OCI-LY1 (cell line): ENCODE measurements at regions not wholly inside any gene's neighbourhood (a gene's known extent, or its start where the extent isn't known, plus 50 kb on each side); places are given as distances from the start of the nearest gene placed in this dataset.

ENCODE experiments used
- EZH2 ChIP-seq: fragments of 200-600 bp; sonication (generic), shearing (Covaris generic); IDR thresholded peaks from 2 replicates; pipeline ENCODE4 v1.8.0; 2017; ENCODE audit warnings: borderline replicate concordance, mixed run types, mild to moderate bottlenecking, antibody characterized with exemption, low read length, moderate library complexity, mixed read lengths
- TF ChIP-seq, protein P1 (sequence below): fragments of 200-600 bp; sonication (generic), shearing (Covaris generic); IDR thresholded peaks from 2 replicates; pipeline ENCODE4 v1.5.1; 2017; ENCODE audit warnings: mild to moderate bottlenecking, antibody characterized with exemption, low read length, moderate library complexity, mixed read lengths

DNA sequence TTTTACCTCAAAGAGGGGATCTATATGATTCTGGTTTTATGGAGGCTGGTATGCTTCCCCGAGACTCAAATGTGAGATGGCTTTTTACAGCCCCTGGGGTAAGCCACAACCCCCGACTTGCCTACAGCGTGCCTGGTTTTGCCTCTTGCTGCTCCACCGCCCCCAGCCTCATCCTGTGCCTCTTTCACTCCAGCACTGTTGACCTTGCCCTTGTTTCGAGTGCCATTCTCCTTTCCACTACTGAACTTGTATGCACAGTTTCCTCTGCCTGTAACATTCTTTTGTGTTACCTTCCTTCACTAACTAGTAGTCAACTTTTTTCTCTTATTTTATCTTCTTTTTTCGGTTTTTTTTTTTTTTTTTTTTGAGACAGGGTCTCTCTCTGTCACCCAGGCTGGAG lies 219.0 kb upstream of the ZBED5 start:
- TF ChIP-seq, protein P1, sequence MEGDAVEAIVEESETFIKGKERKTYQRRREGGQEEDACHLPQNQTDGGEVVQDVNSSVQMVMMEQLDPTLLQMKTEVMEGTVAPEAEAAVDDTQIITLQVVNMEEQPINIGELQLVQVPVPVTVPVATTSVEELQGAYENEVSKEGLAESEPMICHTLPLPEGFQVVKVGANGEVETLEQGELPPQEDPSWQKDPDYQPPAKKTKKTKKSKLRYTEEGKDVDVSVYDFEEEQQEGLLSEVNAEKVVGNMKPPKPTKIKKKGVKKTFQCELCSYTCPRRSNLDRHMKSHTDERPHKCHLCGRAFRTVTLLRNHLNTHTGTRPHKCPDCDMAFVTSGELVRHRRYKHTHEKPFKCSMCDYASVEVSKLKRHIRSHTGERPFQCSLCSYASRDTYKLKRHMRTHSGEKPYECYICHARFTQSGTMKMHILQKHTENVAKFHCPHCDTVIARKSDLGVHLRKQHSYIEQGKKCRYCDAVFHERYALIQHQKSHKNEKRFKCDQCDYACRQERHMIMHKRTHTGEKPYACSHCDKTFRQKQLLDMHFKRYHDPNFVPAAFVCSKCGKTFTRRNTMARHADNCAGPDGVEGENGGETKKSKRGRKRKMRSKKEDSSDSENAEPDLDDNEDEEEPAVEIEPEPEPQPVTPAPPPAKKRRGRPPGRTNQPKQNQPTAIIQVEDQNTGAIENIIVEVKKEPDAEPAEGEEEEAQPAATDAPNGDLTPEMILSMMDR = no peak
- TF ChIP-seq EZH2 = no peak
